HG02885 (cell line): ENCODE measurements at regions not wholly inside any gene's neighbourhood (a gene's known extent, or its start where the extent isn't known, plus 50 kb on each side); places are given as distances from the start of the nearest gene placed in this dataset.

ENCODE experiments used
- ATAC-seq: cut with Tn5 transposase; IDR thresholded peaks from one replicate; pipeline ENCODE4 v1.9.1; 2021; ENCODE audit warnings: mild to moderate bottlenecking; ENCODE audit not compliant: unreplicated experiment, poor library complexity

DNA sequence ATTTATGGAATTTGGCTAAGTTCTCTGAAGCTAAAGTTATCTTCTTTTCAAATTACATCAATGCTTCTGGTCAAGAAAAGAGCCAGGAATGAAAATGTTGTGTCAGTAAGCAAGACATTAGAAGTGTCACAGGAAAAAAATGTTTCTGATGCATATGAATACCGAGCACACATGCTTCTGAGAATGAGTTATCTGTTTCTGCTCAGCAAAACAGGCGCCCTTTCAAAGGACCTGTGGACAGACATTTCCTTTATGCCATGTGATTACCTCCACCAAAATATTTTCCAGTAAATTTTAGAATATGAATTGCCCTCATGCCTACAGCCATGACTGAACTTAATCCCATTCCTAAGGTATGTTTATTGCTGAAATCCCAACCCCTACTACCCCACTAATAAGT lies 55.4 kb upstream of the RNF180 start:
- ATAC-seq = no peak

DNA sequence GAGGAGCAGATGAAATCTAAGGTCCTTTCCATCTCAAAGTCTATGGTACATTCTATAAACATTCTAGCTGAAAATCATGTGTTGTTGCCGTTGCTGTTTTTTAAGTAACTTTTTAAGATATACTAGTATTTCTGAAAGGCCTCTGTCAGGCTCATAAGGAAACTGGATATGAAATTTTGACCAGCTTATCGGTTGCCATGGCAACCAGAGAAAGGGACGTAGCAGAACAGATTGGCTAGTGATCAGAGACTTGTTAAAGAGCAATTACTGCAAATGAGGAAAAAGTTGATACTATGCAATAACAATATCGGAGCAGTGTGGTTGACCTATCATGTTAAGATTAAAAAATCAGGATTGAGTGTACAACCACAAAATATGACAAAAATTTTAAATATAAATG lies 57.0 kb upstream of the RNF180 start:
- no peak for ATAC-seq

DNA sequence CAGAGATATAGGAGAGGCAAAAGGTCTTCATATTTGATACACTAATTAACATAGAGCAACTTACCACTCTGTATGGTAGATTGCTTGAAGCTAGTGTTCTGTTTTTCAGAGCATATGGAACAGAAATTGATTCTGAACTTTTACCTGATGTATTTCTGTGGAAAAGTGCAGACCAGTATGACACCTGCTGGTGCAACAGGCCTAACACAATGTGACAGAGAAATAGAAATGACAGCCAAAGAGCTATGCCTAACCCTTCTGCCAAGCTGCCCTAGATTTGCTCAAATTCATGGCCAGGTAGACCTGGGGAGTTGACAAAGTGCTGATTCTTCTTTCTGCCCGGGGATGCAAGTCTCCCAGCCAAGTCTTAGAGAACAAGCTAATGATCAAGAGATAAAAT lies 65.4 kb upstream of the RNF180 start:
- ATAC-seq = no peak

DNA sequence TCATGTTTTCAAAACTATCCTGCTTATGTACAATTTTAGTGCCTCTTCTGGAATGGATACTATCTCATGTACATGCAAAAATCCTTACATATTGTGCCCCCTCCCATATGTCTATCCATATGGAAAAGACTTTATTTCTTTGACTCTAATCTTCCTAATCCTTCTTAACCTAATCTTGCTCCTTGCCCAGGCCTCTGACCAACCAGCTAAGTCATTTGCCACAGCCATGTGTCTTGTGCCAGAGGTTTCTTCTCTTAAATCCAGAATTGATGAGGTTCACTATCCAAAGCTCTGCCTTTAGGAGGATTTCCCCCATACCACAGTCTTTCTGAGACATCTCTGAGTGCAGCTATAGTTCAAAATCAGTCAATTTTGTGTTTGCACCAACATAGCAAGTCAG lies 68.9 kb upstream of the RNF180 start:
- no peak for ATAC-seq

DNA sequence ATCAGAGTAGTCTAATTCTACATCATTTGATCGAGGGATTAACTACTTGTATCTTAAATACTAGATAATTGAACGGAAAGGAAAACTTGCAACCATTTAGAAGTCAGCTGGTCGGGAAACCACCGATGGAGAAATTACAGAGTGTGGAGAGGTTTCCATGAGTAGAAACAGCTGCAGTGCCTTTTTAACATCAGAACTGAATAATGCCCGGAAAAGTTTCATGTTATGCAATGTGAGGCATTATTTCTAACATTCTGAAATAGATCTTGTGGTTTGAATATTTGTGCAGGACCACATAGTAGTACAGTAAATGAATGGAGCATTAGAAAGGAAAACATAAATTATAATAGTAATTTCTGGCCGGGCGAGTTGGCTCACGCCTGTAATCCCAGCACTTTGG lies 88.1 kb upstream of the RNF180 start:
- ATAC-seq = no peak

DNA sequence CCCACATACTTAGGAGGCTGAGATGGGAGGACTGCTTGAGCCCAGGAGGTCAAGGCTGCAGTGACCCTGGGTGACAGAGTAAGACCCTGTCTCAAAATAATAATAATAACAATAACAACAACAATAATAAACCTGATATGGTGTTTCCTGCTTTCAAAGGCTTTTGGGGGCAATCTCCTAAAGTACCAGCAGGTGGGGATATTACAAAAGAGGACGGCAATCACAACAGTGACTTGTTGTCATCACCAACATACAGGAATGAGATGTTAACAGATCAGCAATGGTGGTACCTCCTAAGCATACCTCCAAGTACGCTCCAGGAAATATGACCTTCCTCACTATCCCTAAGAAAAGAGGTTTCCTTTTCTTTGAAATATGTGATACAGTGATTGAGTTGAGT lies 91.1 kb upstream of the RNF180 start:
- peak; percentile 88 for ATAC-seq

DNA sequence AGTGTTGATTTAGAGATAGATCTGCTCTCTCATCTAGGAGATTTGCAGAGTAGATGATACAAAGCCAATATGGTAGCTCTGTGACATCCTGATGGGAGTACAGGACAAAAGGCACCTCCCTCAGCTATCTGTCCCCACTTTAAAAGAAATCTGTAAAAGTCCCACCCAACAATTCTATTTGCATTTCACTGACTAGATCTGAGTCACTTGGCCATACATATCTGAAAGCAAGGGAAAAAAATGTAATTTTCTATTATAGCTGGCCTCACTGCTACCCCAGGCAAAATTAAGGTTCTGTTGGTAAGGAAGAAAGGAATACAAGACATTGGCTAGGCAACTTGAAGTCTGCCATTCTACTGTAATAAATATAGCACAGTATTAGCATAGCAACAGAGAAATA lies 96.2 kb upstream of the RNF180 start:
- ATAC-seq = no peak

DNA sequence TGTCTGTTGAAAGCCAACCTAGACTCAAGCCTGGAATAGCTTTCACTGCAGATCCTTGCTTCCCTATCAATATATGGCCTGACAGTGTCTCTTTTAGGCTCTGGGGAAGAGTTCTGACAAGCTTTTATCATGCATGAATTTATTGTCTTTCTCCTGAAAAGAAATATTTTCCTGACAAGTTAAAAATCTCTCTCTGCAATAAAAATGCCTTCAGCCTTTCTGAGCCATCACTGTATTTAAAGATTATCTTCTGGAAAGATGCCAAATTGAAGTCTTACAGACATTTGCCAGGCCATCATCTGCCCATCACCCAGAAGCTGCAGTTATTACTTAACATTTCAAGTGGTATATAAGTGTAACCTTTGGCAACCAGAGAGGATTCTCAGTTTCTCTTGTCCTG lies 88.1 kb upstream of the HTR1A start:
- no peak for ATAC-seq

DNA sequence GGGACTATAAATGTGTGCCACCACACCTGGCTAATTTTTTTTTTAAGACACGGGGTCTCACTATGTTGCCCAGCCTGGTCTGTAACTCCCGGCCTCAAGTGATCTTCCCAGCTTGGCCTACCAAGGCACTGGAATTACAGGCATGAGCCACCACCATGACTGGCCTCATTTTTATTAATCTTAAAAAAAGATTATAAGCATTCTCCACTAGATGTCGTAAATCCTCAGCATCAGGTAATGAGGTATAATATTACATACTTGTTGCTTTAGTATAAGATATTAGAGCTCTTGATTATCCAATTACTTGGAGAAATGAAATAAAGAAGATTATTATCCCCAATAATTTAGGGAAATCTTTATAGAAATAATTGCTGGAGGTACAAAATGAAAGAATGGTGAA lies 78.2 kb upstream of the HTR1A start:
- no peak for ATAC-seq

DNA sequence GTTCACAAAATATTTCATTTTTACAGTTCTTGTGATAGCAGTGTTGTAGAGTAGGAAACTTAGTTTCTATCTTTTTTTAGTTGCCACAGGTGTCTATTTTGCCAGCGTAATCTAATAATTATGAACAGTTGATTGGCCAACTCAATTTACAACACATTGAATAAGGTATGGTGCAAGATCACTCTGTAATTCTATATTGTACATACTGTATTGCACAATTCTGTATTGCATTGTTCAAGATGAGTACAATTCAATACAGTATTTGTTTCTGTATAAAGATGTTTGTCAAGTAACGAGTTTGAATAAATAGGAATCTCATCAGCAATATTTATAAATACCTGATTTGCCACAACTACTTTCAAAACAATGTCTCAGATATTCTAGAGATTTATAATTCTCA lies 64.2 kb upstream of the HTR1A start:
- no peak for ATAC-seq

DNA sequence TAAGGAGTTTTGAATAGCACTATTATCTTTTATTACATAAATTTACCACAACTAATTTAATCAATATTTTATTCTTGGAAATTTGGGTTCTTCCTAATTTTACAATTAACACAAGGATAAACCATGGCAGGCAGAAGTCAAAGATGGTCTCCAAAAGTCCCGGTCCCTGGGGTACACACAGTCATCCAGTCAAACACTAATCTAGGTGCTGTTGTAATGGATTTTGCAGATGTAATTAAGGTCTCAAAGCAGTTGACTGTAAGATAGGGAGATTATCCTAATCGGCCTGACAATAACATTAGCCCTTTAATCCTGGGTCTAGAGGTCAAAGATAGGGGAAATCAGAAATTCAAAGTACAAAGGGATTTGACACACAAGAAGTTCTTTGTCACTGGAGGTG lies 57.5 kb upstream of the HTR1A start:
- ATAC-seq = no peak

DNA sequence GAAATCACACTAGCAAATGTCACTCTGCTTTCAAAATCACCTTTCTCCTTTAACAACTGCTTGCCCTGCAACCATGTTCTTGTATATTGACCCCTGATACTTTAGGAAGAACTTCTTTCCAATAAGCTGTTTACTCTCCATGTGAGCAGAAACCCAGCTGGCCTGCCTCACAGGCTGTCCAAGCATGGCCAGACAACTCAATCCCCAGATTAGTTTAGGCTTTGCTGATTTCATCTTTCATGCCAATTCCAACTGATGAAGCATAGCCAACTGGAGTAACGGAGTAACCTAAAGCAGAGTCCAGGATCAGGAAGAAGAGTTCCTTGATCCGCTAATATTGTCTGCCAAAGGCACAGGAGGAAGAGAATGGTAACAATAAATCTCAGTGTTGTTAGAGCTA lies 56.7 kb upstream of the HTR1A start:
- no peak for ATAC-seq

DNA sequence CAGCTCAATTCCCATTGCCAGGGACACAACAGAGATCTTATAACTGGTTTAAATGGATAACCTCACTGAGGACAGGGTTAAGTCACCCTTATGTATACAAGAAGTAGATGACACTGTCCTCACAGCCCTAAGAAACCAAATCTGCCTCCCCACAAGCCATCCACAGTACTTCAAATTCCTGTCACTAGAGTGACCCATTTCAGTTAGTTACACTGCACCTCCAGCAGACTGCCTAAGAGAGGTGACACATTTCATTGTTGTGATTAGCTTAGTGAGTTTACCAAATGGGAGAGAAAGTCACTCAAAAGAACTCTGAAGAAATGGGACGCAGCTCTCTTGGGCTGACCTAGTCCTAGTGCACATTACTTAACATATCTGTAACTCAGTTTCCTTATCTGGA lies 53.6 kb upstream of the HTR1A start:
- ATAC-seq = no peak
